Heart left ventricle (tissue), 13 donors: ENCODE measurements at regions not wholly inside any gene's neighbourhood (a gene's known extent, or its start where the extent isn't known, plus 50 kb on each side); places are given as distances from the start of the nearest gene placed in this dataset.

ENCODE experiments used
- CTCF ChIP-seq, 12 donors: fragments of 200-600 bp; sonication (generic) in 4 of 12; IDR thresholded peaks; one replicate each; pipeline versions ENCODE4 v1.5.0 to v1.8.0; 2018 to 2022; ENCODE audit warnings: antibody characterized with exemption in 12 of 12, mild to moderate bottlenecking in 5 of 12
- POLR2A ChIP-seq, 2 donors: fragments of 450-650 bp; IDR thresholded peaks; one replicate each; pipeline ENCODE4 v1.6.1; 2017; ENCODE audit warnings: antibody characterized with exemption in 2 of 2, mild to moderate bottlenecking in 2 of 2, moderate library complexity in 2 of 2
- donor health status: ischemic (EF 13 %, LVEDD 7.1; RV severe dilation, severe dysfunction).
- donor health status: DM: no; HTN: yes; CAD: no.
- donor health status: DM: no; HTN: no; CAD: no.
- donor health status: ischemic (EF 25% LVEDD 6.9; RV normal size, moderate dysfunction).
- donor health status: ischemic (EF 25% LVEDD 5.7; RV mildly dilated, moderate dysfunction).
- donor health status: ischemic (EF 35%, LVEDD 5.7; RV mildly dilated, moderate dysfunction).
- donor health status: nonischemic (EF 11% LVEDD 7.7; RV severe dilation, severe dysfunction).
- donor health status: DM: yes; HTN: yes; CAD: no.
- donor health status: PGD.
- donor health status: ischemic (EF 29% LVEDD 5.4; RV normal size, mild dysfunction).
- donor health status: nonischemic (EF 23%, LVEDD 6.1; RV moderate dilation, normal function).

- TF ChIP-seq CTCF (IDR thresholded peaks at IDR 0.05) (peak in 11 of 12 donors; percentile 21 to 56 (median 49)), POLR2A (IDR thresholded peaks at IDR 0.05) (no peak)
Observed at GRCh38 chr10:23530079-23530478, 91.2 kb downstream of the OTUD1 start.
